Panc1 (cell line): ENCODE measurements at regions not wholly inside any gene's neighbourhood (a gene's known extent, or its start where the extent isn't known, plus 50 kb on each side); places are given as distances from the start of the nearest gene placed in this dataset.

Experiments
- ATAC-seq: fragments of 200-7000 bp; cut with Tn5 transposase; 2 replicates; pipeline ENCODE4 v1.9.1; 2020; ENCODE audit warnings: mild to moderate bottlenecking, moderate library complexity
- BruUV-seq: library from RNA; stranded (reverse); fragments of 400-500 nt; replicated peaks from 2 replicates; lab custom pipeline; 2021; lab: Mats Ljungman, UMichigan
- CTCF ChIA-PET: fragments of 300-600 bp; sonication (Branson Sonifier 250); formaldehyde crosslinking; loops from one replicate; lab custom pipeline; 2022; ENCODE audit warnings: antibody characterized with exemption; lab: Charles Lee
- POLR2A ChIA-PET: fragments of 300-600 bp; sonication (Branson Sonifier 250); formaldehyde crosslinking; loops from one replicate; lab custom pipeline; 2022; ENCODE audit warnings: antibody characterized with exemption; lab: Charles Lee
- DNase-seq: peaks from one replicate; pipeline ENCODE4 v3.0.0-alpha.2; 2010; ENCODE audit warnings: low read depth, low spot score
- H3K27ac ChIP-seq: 2 replicates; pipeline ENCODE4 v1.5.1; 2011; ENCODE audit warnings: mild to moderate bottlenecking, low read length, inconsistent platforms
- H3K27me3 ChIP-seq: fragments of 200-500 bp; sonication (Bioruptor generic); 2 replicates; pipeline ENCODE4 v1.6.0; 2014; ENCODE audit warnings: low read length, inconsistent platforms; ENCODE audit not compliant: control insufficient read depth, insufficient read depth
- H3K36me3 ChIP-seq: fragments of 200-500 bp; sonication (Bioruptor generic); 2 replicates; pipeline ENCODE4 v1.5.1; 2014; ENCODE audit warnings: inconsistent platforms, mild to moderate bottlenecking, low read length, moderate library complexity; ENCODE audit not compliant: control insufficient read depth, insufficient read depth
- H3K4me1 ChIP-seq: 2 replicates; pipeline ENCODE4 v1.5.1; 2011; ENCODE audit warnings: inconsistent platforms, mild to moderate bottlenecking, low read length, moderate library complexity; ENCODE audit not compliant: control insufficient read depth, insufficient read depth
- H3K4me3 ChIP-seq, 2 experiments: 2 replicates each; pipeline ENCODE4 v1.5.1; 2011 to 2012; ENCODE audit warnings: low read depth in 2 of 2, low read length in 2 of 2, mild to moderate bottlenecking in 2 of 2, inconsistent platforms in 1 of 2, moderate library complexity in 1 of 2
- H3K9me3 ChIP-seq: fragments of 200-500 bp; sonication (Bioruptor generic); 2 replicates; pipeline ENCODE4 v1.5.1; 2014; ENCODE audit warnings: low read depth, mild to moderate bottlenecking, inconsistent platforms, low read length, moderate library complexity; ENCODE audit not compliant: control insufficient read depth, insufficient read depth
- POLR2AphosphoS5 ChIP-seq: IDR thresholded peaks from 2 replicates; pipeline ENCODE4 v1.6.1; 2012; ENCODE audit warnings: mild to moderate bottlenecking, low read depth, low read length, moderate library complexity
- SIN3A ChIP-seq: IDR thresholded peaks from 2 replicates; pipeline ENCODE4 v1.6.1; 2012; ENCODE audit warnings: low read depth, mild to moderate bottlenecking, low read length, moderate library complexity, borderline replicate concordance; ENCODE audit not compliant: insufficient read depth
- TCF7L2 ChIP-seq: IDR thresholded peaks from 2 replicates; pipeline ENCODE4 v1.6.1; 2011; ENCODE audit warnings: mild to moderate bottlenecking, low read depth, low read length, inconsistent platforms
- in situ Hi-C: cut with HindIII; loops from 2 replicates; pipeline ENCODE4 v1.10.0; 2016; ENCODE audit warnings: low sequenced_read_pairs, low pct_unique_long_range_greater_than_20kb
- intact Hi-C: fragments of 100-400 bp; cut with micrococcal nuclease; formaldehyde crosslinking; loops from one replicate; pipeline ENCODE4 v1.10.0; 2022; ENCODE audit not compliant: unreplicated experiment
- TF ChIP-seq, protein P1 (sequence below): fragments of 450-650 bp; IDR thresholded peaks from 2 replicates; pipeline ENCODE4 v1.5.1; 2017; ENCODE audit warnings: mild to moderate bottlenecking
- TF ChIP-seq, protein P2 (sequence below), 2 experiments: IDR thresholded peaks; 2 replicates each; pipeline ENCODE4 v1.6.1; 2011 to 2012; ENCODE audit warnings: low read depth in 2 of 2, control low read depth in 1 of 2, low read length in 1 of 2, mild to moderate bottlenecking in 1 of 2, moderate library complexity in 1 of 2; ENCODE audit not compliant: insufficient read depth in 1 of 2

DNA sequence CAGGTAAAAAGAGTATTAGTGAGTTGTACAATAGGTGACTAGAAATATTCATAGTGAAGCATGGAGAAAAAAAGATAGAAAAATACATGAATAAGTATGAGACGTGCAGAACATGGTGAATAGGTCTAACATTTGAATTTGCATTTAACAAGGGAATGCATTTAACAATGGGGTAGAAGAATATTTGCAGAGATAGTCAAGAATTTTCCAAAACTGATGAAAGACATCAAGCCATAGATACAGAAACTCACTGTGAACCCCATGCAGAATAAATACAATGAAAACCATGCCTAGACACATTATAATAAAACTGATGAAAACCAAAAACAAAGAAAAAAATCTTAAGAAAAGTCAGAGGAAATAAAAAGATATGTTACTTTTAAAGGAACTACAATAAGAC lies 184.8 kb downstream of the KTN1 start:
- Histone ChIP-seq H3K27ac (no peak overlapping the region), H3K27me3 (no peaks in the 10 kb centered on the region), H3K9me3 (no peaks in the 10 kb centered on the region), H3K4me1 (no peaks in the 10 kb centered on the region), H3K36me3 (no peaks in the 10 kb centered on the region), H3K4me3 (no peak overlapping the region)
- no peak for TF ChIP-seq TCF7L2
- no peak for TF ChIP-seq SIN3A
- TF ChIP-seq POLR2AphosphoS5 = no peak
- TF ChIP-seq, protein P1, sequence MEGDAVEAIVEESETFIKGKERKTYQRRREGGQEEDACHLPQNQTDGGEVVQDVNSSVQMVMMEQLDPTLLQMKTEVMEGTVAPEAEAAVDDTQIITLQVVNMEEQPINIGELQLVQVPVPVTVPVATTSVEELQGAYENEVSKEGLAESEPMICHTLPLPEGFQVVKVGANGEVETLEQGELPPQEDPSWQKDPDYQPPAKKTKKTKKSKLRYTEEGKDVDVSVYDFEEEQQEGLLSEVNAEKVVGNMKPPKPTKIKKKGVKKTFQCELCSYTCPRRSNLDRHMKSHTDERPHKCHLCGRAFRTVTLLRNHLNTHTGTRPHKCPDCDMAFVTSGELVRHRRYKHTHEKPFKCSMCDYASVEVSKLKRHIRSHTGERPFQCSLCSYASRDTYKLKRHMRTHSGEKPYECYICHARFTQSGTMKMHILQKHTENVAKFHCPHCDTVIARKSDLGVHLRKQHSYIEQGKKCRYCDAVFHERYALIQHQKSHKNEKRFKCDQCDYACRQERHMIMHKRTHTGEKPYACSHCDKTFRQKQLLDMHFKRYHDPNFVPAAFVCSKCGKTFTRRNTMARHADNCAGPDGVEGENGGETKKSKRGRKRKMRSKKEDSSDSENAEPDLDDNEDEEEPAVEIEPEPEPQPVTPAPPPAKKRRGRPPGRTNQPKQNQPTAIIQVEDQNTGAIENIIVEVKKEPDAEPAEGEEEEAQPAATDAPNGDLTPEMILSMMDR = no peak
- TF ChIP-seq, protein P2, sequence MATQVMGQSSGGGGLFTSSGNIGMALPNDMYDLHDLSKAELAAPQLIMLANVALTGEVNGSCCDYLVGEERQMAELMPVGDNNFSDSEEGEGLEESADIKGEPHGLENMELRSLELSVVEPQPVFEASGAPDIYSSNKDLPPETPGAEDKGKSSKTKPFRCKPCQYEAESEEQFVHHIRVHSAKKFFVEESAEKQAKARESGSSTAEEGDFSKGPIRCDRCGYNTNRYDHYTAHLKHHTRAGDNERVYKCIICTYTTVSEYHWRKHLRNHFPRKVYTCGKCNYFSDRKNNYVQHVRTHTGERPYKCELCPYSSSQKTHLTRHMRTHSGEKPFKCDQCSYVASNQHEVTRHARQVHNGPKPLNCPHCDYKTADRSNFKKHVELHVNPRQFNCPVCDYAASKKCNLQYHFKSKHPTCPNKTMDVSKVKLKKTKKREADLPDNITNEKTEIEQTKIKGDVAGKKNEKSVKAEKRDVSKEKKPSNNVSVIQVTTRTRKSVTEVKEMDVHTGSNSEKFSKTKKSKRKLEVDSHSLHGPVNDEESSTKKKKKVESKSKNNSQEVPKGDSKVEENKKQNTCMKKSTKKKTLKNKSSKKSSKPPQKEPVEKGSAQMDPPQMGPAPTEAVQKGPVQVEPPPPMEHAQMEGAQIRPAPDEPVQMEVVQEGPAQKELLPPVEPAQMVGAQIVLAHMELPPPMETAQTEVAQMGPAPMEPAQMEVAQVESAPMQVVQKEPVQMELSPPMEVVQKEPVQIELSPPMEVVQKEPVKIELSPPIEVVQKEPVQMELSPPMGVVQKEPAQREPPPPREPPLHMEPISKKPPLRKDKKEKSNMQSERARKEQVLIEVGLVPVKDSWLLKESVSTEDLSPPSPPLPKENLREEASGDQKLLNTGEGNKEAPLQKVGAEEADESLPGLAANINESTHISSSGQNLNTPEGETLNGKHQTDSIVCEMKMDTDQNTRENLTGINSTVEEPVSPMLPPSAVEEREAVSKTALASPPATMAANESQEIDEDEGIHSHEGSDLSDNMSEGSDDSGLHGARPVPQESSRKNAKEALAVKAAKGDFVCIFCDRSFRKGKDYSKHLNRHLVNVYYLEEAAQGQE (IDR thresholded peaks at IDR 0.05; ENCODE audit: insufficient read depth in 1 of 2, low read depth in 2 of 2, low read length in 1 of 2) = no peak
- no TSS peak for BruUV-seq
- DNase-seq (no peak), ATAC-seq (no peak)
- intact Hi-C loops = no loop called here
- in situ Hi-C loops = no loop called here
- POLR2A ChIA-PET = no interaction called here
- CTCF ChIA-PET = no interaction called here

DNA sequence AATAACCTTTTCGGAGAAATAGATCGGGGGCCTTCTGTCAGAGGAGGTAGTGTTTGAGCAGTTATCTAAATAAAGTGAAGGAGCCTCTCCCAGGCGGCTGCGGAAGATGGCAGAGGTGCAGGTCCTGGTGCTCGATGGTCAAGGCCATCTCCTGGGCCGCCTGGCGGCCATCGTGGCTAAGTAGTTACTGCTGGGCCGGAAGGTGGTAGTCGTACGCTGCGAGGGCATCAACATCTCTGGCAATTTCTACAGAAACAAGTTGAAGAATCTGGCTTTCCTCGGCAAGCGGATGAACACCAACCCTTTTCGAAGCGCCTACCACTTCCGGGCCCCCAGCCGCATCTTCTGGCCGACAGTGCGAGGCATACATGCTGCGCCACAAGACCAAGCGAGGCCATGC lies 186.1 kb downstream of the KTN1 start:
- ATAC-seq (no peak), DNase-seq (no peak)
- TF ChIP-seq SIN3A (no peak), POLR2AphosphoS5 (no peak), TCF7L2 (no peak)
- TF ChIP-seq, protein P2 (IDR thresholded peaks at IDR 0.05; ENCODE audit: insufficient read depth in 1 of 2, low read depth in 2 of 2, low read length in 1 of 2) = no peak
- TF ChIP-seq, protein P1 = no peak
- in situ Hi-C loops = no loop called here
- H3K36me3 ChIP-seq = no peaks in the 10 kb centered on the region
- BruUV-seq = no TSS peak
- no peak overlapping the region for H3K27ac ChIP-seq
- no peak overlapping the region for H3K4me3 ChIP-seq
- ChIA-PET CTCF (no interaction called here), POLR2A (no interaction called here)
- H3K27me3 ChIP-seq = no peaks in the 10 kb centered on the region
- intact Hi-C loops = no loop called here
- no peaks in the 10 kb centered on the region for H3K4me1 ChIP-seq
- no peaks in the 10 kb centered on the region for H3K9me3 ChIP-seq
